ENCODE measurements at regions not wholly inside any gene's neighbourhood (a gene's known extent, or its start where the extent isn't known, plus 50 kb on each side); places are given as distances from the start of the nearest gene placed in this dataset.

DNA sequence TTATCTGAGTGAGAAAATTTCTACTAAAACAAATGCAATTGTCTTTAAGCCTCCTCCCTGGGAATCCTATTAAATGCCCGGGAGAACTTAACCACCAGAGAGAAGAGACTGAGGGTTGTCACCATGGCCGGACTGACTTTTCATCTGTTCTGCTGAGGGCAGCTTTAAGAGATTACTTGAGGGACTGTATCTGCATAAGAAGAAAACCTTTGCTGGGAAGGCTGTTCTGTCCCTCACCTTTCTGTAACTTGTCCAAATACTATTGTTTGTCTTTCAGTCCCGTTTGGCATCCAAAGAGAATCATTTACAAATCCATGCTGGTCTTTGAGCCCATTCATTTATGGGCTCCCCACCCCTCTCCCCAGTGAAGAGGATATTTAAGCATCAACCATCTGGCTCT is 306.3 kb upstream of the FLRT2 start:
- TF ChIP-seq MYC (IDR thresholded peaks at IDR 0.05; ENCODE audit: low read depth, low read length) = no peak
- TF ChIP-seq, protein P1, sequence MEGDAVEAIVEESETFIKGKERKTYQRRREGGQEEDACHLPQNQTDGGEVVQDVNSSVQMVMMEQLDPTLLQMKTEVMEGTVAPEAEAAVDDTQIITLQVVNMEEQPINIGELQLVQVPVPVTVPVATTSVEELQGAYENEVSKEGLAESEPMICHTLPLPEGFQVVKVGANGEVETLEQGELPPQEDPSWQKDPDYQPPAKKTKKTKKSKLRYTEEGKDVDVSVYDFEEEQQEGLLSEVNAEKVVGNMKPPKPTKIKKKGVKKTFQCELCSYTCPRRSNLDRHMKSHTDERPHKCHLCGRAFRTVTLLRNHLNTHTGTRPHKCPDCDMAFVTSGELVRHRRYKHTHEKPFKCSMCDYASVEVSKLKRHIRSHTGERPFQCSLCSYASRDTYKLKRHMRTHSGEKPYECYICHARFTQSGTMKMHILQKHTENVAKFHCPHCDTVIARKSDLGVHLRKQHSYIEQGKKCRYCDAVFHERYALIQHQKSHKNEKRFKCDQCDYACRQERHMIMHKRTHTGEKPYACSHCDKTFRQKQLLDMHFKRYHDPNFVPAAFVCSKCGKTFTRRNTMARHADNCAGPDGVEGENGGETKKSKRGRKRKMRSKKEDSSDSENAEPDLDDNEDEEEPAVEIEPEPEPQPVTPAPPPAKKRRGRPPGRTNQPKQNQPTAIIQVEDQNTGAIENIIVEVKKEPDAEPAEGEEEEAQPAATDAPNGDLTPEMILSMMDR (IDR thresholded peaks at IDR 0.05; ENCODE audit: low read depth, low read length) = no peak
- H3K4me3 ChIP-seq (ENCODE audit: low read depth, low read length) = no peak overlapping the region
- DNase-seq (ENCODE audit: low read depth) = no peak

DNA sequence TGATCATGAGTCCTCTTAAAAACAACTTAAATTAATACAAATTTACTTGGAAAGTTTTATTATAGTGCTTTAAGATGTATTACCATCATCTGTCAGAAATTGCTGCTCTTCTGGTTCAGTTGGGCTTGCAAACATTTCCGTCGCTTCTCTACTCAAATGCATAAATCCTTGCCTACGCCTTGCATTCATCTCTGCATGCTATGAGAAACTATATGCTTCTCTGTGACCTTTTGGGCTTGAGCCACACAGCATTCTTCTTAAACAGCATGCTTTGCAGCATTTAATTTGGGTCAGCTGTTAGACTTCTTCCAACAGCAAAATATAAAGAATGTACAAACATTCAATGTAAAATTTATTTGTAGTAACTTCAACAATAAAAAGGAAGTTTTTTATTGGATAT is 305.7 kb upstream of the FLRT2 start:
- no peak for DNase-seq (ENCODE audit: low read depth)
- TF ChIP-seq, protein P1 (IDR thresholded peaks at IDR 0.05; ENCODE audit: low read depth, low read length) = no peak
- TF ChIP-seq MYC (IDR thresholded peaks at IDR 0.05; ENCODE audit: low read depth, low read length) (no peak), POLR2A (IDR thresholded peaks at IDR 0.05; ENCODE audit: extremely low read depth, insufficient read length) (no peak), MAX (IDR thresholded peaks at IDR 0.05; ENCODE audit: low read depth, low read length) (no peak)
- H3K4me3 ChIP-seq (ENCODE audit: low read depth, low read length) = no peak overlapping the region

DNA sequence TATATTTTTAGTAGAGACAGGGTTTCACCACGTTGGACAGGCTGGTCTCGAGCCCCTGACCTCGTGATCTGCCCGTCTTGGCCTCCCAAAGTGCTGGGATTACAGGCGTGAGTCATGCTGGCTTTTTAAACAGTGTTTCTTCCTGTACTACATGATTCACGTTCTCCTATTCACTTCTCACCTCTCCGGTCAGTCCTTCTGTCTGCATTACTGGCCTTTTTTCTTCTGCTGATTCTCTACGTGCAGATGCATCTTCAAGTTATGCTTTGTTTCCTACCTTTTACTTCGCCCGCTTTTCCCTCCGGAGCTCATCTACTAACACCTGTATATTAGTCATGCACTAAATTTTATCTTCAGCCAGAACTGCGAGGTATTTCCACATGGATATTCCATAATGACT is 296.2 kb upstream of the FLRT2 start:
- TF ChIP-seq MAX (IDR thresholded peaks at IDR 0.05; ENCODE audit: low read depth, low read length) (no peak), MYC (IDR thresholded peaks at IDR 0.05; ENCODE audit: low read depth, low read length) (no peak), POLR2A (IDR thresholded peaks at IDR 0.05; ENCODE audit: extremely low read depth, insufficient read length) (no peak)
- TF ChIP-seq, protein P1 (IDR thresholded peaks at IDR 0.05; ENCODE audit: low read depth, low read length) = no peak
- no peak for DNase-seq (ENCODE audit: low read depth)
- H3K4me3 ChIP-seq (ENCODE audit: low read depth, low read length) = no peak overlapping the region

DNA sequence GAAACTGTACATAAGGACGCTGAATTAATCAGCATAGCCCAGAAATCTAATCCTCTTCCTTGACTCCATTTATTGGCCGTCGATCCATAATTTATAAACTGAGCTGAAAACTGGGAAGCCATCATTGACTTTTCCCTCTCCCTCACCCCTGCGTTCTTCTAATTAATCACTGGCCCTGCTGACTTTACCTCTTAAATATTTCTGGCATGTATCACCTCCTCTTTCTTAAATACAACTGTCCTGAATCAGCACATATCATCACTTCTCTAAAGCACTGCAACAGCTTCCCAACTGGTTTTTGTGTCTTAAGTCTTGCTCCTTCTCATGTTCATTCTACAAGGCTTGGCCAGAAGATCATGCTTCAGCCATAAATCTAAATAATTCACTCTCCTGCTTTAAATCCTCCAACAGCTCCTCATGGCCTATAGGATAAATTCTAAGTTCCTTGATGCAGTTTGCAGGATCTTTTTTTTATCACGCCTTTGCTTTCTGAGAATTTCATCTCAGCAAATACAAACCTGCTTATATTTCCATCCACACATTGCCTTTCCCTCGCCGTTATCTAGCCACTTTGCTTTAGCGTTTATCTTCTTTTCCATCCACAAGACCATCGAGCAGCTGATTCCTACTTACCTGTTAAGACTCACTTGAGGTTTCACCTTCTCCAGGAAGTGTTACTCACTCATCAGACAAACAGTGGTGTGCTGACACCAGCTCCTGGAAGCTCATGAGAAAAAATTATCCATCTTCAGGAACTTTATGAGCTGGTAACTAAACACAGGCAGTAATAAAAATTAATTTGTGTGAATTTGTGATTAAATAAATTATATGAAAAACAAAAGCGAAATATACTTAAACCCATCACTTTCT is 295.6 kb upstream of the FLRT2 start:
- DNase-seq (ENCODE audit: low read depth) = no peak
- no peak overlapping the region for H3K4me3 ChIP-seq (ENCODE audit: low read depth, low read length)
- TF ChIP-seq POLR2A (IDR thresholded peaks at IDR 0.05; ENCODE audit: extremely low read depth, insufficient read length) (no peak), MYC (IDR thresholded peaks at IDR 0.05; ENCODE audit: low read depth, low read length) (no peak), MAX (IDR thresholded peaks at IDR 0.05; ENCODE audit: low read depth, low read length) (no peak)
- TF ChIP-seq, protein P1 (IDR thresholded peaks at IDR 0.05; ENCODE audit: low read depth, low read length) = no peak

- no peak for DNase-seq (ENCODE audit: low read depth)
- TF ChIP-seq MAX (IDR thresholded peaks at IDR 0.05; ENCODE audit: low read depth, low read length) = no peak
- no peak for TF ChIP-seq MYC (IDR thresholded peaks at IDR 0.05; ENCODE audit: low read depth, low read length)
- TF ChIP-seq POLR2A (IDR thresholded peaks at IDR 0.05; ENCODE audit: extremely low read depth, insufficient read length) = no peak
- TF ChIP-seq, protein P1 (IDR thresholded peaks at IDR 0.05; ENCODE audit: low read depth, low read length) = no peak
Observed at GRCh38 chr14:85235868-85236267, 294.1 kb upstream of the FLRT2 start.

More at GRCh38 chr14:85235868-85236267, 294.1 kb upstream of the FLRT2 start:
- no peak overlapping the region for H3K4me3 ChIP-seq (ENCODE audit: low read depth, low read length)

Data from NB4 (cell line).